Suppressor macrophage (primary cell): ENCODE measurements at regions not wholly inside any gene's neighbourhood (a gene's known extent, or its start where the extent isn't known, plus 50 kb on each side); places are given as distances from the start of the nearest gene placed in this dataset.
"Not testable (repeated sequence)": the region's sequence is repeated elsewhere in the genome, so short reads cannot be mapped to it uniquely, and the experiment has no call there.

Source experiments
- DNase-seq, 4 experiments: peaks; one replicate each; pipeline ENCODE4 v3.0.0-alpha.2; 2020 to 2022

DNA sequence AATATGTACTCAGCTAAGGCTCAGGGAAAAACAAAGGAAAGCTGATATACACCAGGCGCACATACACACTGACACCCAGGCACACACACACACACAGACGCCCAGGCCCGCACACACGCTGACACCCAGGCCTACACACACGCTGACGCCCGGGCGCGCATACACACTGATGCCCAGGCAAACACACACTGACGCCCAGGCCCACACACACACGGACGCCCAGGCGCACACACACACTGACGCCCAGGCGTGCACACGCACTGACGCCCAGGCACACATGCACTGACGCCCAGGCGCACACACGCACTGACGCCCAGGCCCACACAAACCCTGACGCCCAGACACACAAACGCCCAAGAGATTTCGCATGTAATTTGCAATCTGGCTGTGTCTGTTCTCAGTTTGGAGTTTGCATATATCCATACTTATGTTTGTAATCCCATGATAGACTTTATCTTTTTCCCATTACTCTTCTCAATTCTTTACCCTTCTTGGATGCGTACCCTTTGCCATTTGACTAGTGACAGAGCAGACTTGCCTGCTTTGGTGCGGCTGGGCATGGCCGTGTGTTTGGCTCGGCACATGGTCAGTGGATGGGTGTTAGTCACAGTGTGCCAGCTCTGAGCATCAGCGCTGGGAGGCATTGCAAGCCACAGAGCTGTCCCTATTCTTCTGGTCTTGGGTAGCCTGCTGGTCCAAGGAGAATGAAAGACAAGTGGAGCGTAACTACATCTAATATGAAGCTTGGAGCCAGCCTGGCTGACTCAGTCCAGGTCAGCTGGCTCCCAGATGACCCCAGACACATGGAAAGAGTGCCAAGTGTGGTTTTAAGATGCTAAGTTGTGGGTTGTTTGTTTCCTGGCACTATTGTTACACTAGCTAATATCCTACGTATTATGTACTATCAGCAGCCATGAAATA is 632.4 kb upstream of the ZFP42 start:
- DNase-seq = no peak

GRCh38 chr4:187364401-187364800 is 631.2 kb upstream of the ZFP42 start:
- DNase-seq = no peak

- no peak for DNase-seq
Observed at GRCh38 chr4:187364851-187365250, 630.7 kb upstream of the ZFP42 start.

DNA sequence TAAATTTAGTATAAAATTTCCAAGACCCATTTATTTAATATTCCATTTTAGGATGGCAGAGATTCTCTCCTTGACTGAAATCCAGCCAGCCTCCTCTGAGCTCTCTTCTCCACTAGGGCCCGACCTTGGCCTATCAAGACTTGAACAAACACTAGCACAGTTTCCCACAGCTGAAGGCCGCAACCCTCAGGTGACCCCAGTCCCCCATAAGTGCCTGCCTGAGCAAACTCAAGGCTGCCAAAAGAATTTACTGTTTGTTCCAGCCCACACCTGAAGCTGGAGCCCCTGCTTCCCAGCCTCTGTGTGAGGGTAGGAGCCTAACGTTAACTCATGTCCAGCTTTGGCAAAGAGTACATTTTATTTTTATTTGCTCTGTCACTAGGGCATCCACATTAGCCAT is 629.0 kb upstream of the ZFP42 start:
- no peak for DNase-seq

DNA sequence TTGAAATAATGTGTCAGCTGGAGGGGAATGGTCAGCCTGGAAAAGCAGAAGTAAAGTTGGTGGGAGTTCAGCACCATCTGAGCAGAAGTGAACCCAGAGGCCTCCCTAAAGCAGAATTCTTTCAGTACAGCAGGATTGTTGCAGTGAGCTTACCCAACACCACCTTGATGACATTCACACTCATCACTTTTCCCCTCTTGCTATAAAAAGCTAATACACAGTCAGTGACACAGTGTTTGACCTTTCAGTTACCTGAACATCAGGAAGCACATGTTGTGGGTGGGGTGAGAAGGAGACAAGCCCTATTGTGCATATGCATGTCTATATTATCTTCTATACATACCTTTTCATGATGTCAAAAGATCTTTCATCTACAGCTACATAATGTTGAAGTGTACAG is 624.7 kb upstream of the ZFP42 start:
- DNase-seq = no peak

DNA sequence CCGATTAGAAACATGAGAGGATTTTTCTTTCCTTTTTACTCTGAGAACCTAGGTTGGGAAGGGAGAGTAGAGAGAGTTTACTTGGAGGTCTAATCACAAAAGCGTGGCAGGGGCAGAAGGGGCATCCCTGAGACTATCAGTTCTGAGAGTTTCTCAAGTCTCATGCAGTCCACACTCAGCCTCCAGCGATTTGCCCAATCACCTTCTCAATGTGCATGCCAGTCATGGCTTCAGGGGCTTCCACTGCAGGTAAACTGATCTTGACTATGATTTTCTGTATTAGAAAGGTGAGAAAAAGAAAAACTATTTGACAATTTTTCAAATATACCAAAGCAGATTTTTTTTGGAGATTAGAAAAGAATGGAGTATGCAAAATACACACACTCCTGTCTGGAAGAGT is 617.1 kb upstream of the ZFP42 start:
- no peak for DNase-seq

DNA sequence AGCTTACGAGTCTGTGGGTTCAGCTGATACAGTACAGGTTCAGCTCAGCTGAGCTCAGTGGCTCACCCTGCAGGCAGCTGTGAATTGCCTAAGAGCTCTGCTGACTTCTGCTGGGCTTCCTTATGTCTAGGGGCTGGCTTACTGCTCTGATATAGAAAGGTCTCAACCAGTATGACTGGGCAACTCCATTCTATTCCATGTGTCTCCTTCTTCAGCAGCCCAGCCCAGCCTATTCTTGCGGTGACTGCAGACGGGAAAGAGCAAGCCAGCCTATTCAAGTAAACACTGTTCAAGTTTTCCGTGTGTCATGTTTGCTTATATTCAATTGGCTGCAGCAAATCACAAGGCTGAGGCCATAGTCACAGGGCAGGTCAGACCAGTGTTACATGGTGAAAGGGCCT is 615.4 kb upstream of the ZFP42 start:
- no peak for DNase-seq

GRCh38 chr4:187383181-187383580 is 612.4 kb upstream of the ZFP42 start:
- DNase-seq = no peak

GRCh38 chr4:187387739-187388138 is 607.8 kb upstream of the ZFP42 start:
- no peak for DNase-seq

DNA sequence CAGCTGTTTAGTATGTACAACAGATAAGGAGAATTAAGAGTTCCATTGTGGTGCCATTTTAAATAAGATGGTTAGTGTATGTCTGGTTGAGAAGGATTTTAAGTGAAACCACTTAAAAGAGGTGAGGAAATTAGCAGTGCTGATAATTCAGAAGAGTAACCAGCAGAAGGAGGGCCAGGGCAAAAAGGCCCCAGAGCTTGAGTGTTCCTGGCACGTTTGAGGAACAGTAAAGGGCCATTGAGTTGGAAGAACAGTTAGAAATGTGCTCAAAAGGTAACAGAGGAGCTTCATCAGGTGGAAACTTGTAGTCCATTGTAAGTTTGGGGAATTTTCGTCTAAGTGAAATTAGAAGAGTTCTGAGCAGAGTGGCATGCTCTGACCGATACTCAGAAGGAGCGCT is 606.2 kb upstream of the ZFP42 start:
- DNase-seq = no peak

DNA sequence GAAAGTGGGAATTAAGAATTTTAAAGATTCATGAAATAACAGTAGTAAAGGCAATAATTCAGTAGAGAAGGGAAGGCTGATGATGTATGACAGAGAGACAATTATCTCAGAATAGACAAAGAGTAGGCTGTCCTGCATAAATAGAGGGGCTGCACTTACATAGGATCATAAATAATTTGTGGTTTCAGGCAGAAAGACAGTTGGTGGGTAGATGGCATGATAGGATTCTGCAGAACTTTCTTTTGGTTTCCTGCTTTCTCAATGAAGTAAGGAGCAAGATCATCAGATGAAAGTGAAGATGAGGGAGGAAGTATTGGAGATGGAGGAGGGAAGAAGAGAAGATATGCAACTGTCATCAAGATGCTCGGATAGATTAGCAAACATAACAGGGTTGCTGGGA is 604.9 kb upstream of the ZFP42 start:
- DNase-seq = no peak

DNA sequence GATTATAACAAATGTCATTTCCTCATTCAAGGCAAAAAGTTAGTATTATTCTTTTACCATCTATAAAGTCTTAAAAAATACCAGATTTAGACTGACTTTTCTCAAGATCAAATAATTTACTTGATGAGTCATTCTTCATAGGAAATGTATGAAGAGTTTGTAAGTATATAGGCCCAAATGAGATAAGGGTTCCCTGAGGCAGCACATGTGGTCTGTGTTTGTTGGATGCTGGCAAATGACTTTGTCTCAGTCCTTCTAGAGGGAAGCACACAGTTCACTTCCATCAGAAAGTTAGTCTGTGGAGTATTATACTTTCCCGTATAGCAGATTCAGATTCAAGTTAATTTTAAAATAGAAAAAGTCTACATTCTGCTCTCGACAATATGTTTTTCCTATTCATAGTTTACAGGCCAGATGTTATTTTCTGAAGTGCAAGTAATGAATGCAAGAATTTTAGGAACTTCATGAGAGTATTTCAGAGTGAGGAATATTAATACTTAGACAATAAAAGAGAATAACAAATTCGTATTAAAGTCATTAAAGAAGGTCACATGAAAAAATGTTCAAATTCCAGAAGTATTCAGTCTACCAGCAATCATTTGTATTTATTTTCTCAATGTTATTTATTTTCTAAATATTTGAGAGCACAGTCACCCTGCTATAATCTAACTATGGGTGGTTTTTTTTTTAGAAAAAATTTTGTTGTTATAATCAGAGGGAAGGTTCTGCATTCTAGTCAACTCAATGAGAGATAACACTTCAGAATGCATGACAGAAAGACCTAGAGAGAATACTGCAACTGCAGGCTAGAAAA is 601.8 kb upstream of the ZFP42 start:
- no peak for DNase-seq

- DNase-seq = no peak
Observed at GRCh38 chr4:187396106-187396505, 599.5 kb upstream of the ZFP42 start.

GRCh38 chr4:187408447-187408846 is 587.1 kb upstream of the ZFP42 start:
- DNase-seq = not testable (repeated sequence)

DNA sequence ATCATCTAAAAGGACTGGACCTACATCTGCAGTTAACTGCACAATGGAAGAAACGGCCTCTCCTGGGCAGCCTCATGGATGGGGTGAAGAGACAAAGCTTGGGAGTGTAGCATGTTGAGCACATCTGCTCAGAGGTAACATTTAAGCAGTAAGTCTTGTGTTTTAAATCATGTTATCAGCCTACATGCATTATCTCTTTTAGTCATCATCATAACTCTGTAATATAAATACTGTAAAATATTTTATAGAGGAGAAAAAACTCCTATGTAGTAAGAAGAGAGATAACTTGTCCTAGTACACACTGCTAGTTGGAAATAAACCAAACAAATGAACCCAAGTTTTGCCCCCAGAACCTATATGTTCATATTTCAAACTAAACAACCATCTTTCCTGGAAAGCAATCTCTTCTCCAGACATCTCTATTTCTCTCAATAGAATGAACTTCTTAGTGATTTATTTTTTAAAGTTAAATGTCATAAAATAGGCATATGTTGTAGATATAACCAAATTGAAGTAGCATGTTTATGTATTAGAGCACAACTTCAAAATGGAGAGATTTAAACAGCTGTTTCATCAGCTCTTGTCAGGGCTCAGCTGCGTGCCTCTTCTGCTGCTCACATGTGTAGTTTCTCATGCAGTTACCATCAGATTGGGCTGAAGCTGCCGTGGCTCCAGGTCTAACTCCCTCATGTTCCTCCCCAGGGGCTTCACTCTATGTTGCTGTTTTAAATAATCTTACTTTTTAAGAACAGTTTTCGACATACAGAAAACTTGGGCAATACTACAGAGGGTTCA is 581.8 kb upstream of the ZFP42 start:
- no peak for DNase-seq

GRCh38 chr4:187414716-187415115 is 580.9 kb upstream of the ZFP42 start:
- no peak for DNase-seq

DNA sequence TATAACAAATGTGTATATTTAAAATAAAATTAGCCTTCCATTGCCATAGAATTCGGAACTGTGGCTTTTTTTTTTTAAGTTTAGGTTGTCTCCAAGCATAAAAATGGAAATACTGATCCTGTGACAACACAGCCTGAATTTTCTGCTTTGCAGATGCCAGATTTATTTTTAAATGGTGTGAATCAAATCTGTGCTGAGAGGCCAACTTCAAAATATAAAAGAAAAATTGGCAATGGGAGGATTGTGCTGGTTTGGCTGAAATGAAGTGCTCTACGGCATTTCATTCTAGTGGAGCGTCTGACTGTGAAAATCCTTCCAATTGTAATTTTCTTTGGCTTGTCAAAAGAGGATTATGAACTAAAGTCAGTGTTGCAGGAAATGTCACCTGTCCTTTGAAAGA is 580.3 kb upstream of the ZFP42 start:
- no peak for DNase-seq

GRCh38 chr4:187416216-187416615 is 579.4 kb upstream of the ZFP42 start:
- no peak for DNase-seq

DNA sequence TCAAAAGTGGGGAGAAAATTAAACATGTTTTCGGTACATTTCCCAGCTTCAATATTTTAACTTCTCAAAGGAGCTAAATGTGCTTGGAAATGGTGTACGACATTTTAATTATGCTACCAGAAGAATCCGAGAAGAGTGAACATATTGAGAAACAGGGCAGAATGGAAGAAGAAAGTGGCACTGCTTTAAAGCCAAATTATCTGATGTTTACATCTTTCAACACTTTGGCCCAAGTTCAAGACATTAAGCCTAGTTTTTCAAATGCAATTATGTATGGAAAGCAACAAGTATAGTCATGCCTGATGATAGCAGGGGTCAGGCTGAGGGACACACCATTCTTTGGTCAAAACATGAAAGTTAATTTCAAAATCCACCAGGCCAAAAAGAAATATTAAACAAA is 577.9 kb upstream of the ZFP42 start:
- no peak for DNase-seq

DNA sequence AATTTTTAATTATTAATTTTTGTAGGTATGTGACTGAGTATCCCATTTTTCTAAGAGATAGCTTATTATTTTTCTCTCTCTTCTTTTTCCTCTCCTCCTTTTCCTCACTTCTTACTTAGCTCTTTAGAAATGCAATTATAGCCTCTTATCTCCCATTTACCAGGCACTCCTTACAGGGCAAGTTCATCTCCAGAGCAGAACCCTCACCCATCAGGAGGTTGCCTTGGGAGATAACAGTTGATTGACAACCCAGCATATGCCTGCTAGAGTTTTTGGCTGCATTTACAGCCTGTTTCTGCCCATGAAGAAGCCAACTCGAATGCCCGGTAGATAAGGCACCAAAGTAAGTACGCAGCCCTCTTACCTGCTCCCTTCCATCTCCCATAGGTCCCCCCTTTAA is 572.9 kb upstream of the ZFP42 start:
- no peak for DNase-seq

- no peak for DNase-seq
Observed at GRCh38 chr4:187424636-187425035, 570.9 kb upstream of the ZFP42 start.

- DNase-seq = no peak
Observed at GRCh38 chr4:187426511-187426910, 569.1 kb upstream of the ZFP42 start.

DNA sequence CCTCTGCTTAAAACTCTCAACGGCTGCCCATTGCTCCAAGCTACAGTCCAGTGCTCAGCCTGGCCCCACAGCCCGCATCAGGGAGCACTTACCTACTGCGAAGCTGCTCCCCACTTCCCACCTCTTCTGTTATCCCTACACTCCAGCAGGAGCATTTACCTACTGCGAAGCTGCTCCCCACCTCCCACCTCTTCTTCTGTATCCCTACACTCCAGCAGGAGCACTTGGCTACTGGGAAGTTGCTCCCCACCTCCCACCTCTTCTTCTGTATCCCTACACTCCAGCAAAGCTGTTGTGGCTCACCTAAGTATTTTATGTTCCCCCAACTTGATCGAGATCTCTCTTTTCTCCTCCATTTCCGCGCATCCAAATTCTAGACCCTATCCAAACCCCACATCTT is 563.3 kb upstream of the ZFP42 start:
- no peak for DNase-seq
